ENCODE measurements at regions not wholly inside any gene's neighbourhood (a gene's known extent, or its start where the extent isn't known, plus 50 kb on each side); places are given as distances from the start of the nearest gene placed in this dataset.

GRCh38 chr7:156590212-156590611 lies 50.4 kb upstream of the RNF32 start:
- Mint-ChIP-seq H3K4me3 (no peak overlapping the region), H3K9me3 (peaks cover 26% of the 10 kb centered on the region), H3K27ac (no peak overlapping the region), H3K4me1 (peaks cover 25% of the 10 kb centered on the region), H3K27me3 (ENCODE audit: insufficient read depth, low read depth, poor library complexity) (peaks cover 21% of the 10 kb centered on the region), H3K36me3 (ENCODE audit: low read depth) (peaks cover 13% of the 10 kb centered on the region)
- Histone ChIP-seq H3K36me3 (ENCODE audit: insufficient read depth) (no peaks in the 10 kb centered on the region), H3K9me2 (ENCODE audit: insufficient read depth) (0 out of 2 replicates have a peak, but pooled peaks cover 3% of the 10 kb centered on the region), H3K4me1 (ENCODE audit: insufficient read depth) (0 out of 2 replicates have a peak, but pooled peaks cover 4% of the 10 kb centered on the region), H3K4me2 (no peak overlapping the region), H3K79me2 (replicated peaks; ENCODE audit: insufficient read depth) (no peaks in the 10 kb centered on the region), H3F3A (replicated peaks; ENCODE audit: low read depth) (no peaks in the 10 kb centered on the region), H3K4me3 (no peak overlapping the region), H4K20me1 (replicated peaks; ENCODE audit: insufficient read depth) (no peaks in the 10 kb centered on the region), H2AFZ (no peak overlapping the region), H3K27me3 (ENCODE audit: insufficient read depth) (peaks cover 9% of the 10 kb centered on the region), H3K27ac (ENCODE audit: low read depth) (no peak overlapping the region)
- ATAC-seq: no peak
- no peak for DNase-seq (ENCODE audit: low spot score)
- TF ChIP-seq POLR2AphosphoS5 (IDR thresholded peaks at IDR 0.05; ENCODE audit: low read depth) (no peak), EZH2 (IDR thresholded peaks at IDR 0.05; ENCODE audit: low read depth, unreplicated experiment) (no peak), ETS1 (IDR thresholded peaks at IDR 0.05) (no peak), JUNB (IDR thresholded peaks at IDR 0.05; ENCODE audit: unreplicated experiment) (no peak)

GRCh38 chr7:156589808-156590207 lies 50.8 kb upstream of the RNF32 start:
- no peak overlapping the region for H3K4me3 Mint-ChIP-seq
- no peak for DNase-seq (ENCODE audit: low spot score)
- H3K9me3 Mint-ChIP-seq: peaks cover 24% of the 10 kb centered on the region
- H3K27ac Mint-ChIP-seq: no peak overlapping the region
- H3K27me3 Mint-ChIP-seq (ENCODE audit: insufficient read depth, low read depth, poor library complexity): peaks cover 21% of the 10 kb centered on the region
- no peak overlapping the region for H3K4me3 ChIP-seq
- H3K4me1 Mint-ChIP-seq: peaks cover 29% of the 10 kb centered on the region
- H3K27me3 ChIP-seq (ENCODE audit: insufficient read depth): peaks cover 9% of the 10 kb centered on the region
- no peak for ATAC-seq
- H3K79me2 ChIP-seq (replicated peaks; ENCODE audit: insufficient read depth): no peaks in the 10 kb centered on the region
- no peaks in the 10 kb centered on the region for H4K20me1 ChIP-seq (replicated peaks; ENCODE audit: insufficient read depth)
- no peaks in the 10 kb centered on the region for H3K36me3 ChIP-seq (ENCODE audit: insufficient read depth)
- H2AFZ ChIP-seq: no peak overlapping the region
- peaks cover 13% of the 10 kb centered on the region for H3K36me3 Mint-ChIP-seq (ENCODE audit: low read depth)
- H3K9me2 ChIP-seq (ENCODE audit: insufficient read depth): 0 out of 2 replicates have a peak, but pooled peaks cover 3% of the 10 kb centered on the region
- H3K4me2 ChIP-seq: no peak overlapping the region
- TF ChIP-seq POLR2AphosphoS5 (IDR thresholded peaks at IDR 0.05; ENCODE audit: low read depth) (no peak), JUNB (IDR thresholded peaks at IDR 0.05; ENCODE audit: unreplicated experiment) (no peak), STAT1 (IDR thresholded peaks at IDR 0.05; ENCODE audit: unreplicated experiment) (no peak), REST (IDR thresholded peaks at IDR 0.05; ENCODE audit: unreplicated experiment) (no peak), ETS1 (IDR thresholded peaks at IDR 0.05) (no peak), CTCF (conservative IDR thresholded peaks at IDR 0.05; ENCODE audit: low read depth in 2 of 2) (0 out of 4 replicates have a peak, but pooled peaks of 1 of the 2 experiments have one; percentile 5), ZNF331 (CRISPR knock-in tag; IDR thresholded peaks at IDR 0.05; ENCODE audit: low read depth) (no peak)
- H3K4me1 ChIP-seq (ENCODE audit: insufficient read depth): peaks cover 5% of the 10 kb centered on the region; the same call in 1 of the 2 replicates
- no peaks in the 10 kb centered on the region for H3F3A ChIP-seq (replicated peaks; ENCODE audit: low read depth)
- H3K27ac ChIP-seq (ENCODE audit: low read depth): no peak overlapping the region

All from GM23338 (cell line).